HG02981 (cell line): ENCODE measurements at regions not wholly inside any gene's neighbourhood (a gene's known extent, or its start where the extent isn't known, plus 50 kb on each side); places are given as distances from the start of the nearest gene placed in this dataset.

ENCODE experiments used
- ATAC-seq: cut with Tn5 transposase; IDR thresholded peaks from one replicate; pipeline ENCODE4 v1.9.1; 2021; ENCODE audit warnings: mild to moderate bottlenecking, moderate library complexity; ENCODE audit not compliant: unreplicated experiment

- ATAC-seq: no peak
Measured at GRCh38 chr7:84684836-84685480, 490.4 kb upstream of the SEMA3A start.

GRCh38 chr7:84682543-84682942 lies 488.0 kb upstream of the SEMA3A start:
- ATAC-seq: no peak

GRCh38 chr7:84678841-84679240 lies 484.3 kb upstream of the SEMA3A start:
- ATAC-seq: no peak

GRCh38 chr7:84677117-84677732 lies 482.6 kb upstream of the SEMA3A start:
- no peak for ATAC-seq

GRCh38 chr7:84675633-84676034 lies 481.0 kb upstream of the SEMA3A start:
- ATAC-seq: no peak

- no peak for ATAC-seq
Measured at GRCh38 chr7:84674236-84674913, 479.8 kb upstream of the SEMA3A start.

GRCh38 chr7:84669177-84669732 lies 474.7 kb upstream of the SEMA3A start:
- ATAC-seq: no peak

GRCh38 chr7:84668116-84668515 lies 473.5 kb upstream of the SEMA3A start:
- no peak for ATAC-seq

- ATAC-seq: no peak
Measured at GRCh38 chr7:84666651-84667050, 472.1 kb upstream of the SEMA3A start.

GRCh38 chr7:84665339-84665738 lies 470.8 kb upstream of the SEMA3A start:
- ATAC-seq: no peak

GRCh38 chr7:84664626-84665025 lies 470.0 kb upstream of the SEMA3A start:
- ATAC-seq: no peak

GRCh38 chr7:84663224-84663623 lies 468.6 kb upstream of the SEMA3A start:
- no peak for ATAC-seq

- ATAC-seq: no peak
Measured at GRCh38 chr7:84658286-84658685, 463.7 kb upstream of the SEMA3A start.

- ATAC-seq: no peak
Measured at GRCh38 chr7:84654273-84654672, 459.7 kb upstream of the SEMA3A start.

GRCh38 chr7:84651876-84652275 lies 457.3 kb upstream of the SEMA3A start:
- no peak for ATAC-seq

GRCh38 chr7:84647797-84648757 lies 453.5 kb upstream of the SEMA3A start:
- ATAC-seq: no peak

GRCh38 chr7:84642611-84643010 lies 448.0 kb upstream of the SEMA3A start:
- ATAC-seq: no peak

- no peak for ATAC-seq
Measured at GRCh38 chr7:84640637-84641036, 446.0 kb upstream of the SEMA3A start.

- ATAC-seq: no peak
Measured at GRCh38 chr7:84638339-84638697, 443.7 kb upstream of the SEMA3A start.

- no peak for ATAC-seq
Measured at GRCh38 chr7:84637568-84638338, 443.2 kb upstream of the SEMA3A start.
